ENCODE measurements at regions not wholly inside any gene's neighbourhood (a gene's known extent, or its start where the extent isn't known, plus 50 kb on each side); places are given as distances from the start of the nearest gene placed in this dataset.

- H3K4me1 ChIP-seq (ENCODE audit: insufficient read depth): peaks cover 22% of the 10 kb centered on the region
- no peaks in the 10 kb centered on the region for H3K36me3 ChIP-seq
- TF ChIP-seq EP300 (IDR thresholded peaks at IDR 0.05) (no peak), POLR2A (IDR thresholded peaks at IDR 0.05) (no peak), CTCF (IDR thresholded peaks at IDR 0.05) (no peak)
- no peaks in the 10 kb centered on the region for H3K9me3 ChIP-seq
- peak in 1 of 5 donors; percentile 45 for DNase-seq
- intact Hi-C loops (cut with DNase I): loop anchor here in 1 of 4 donors (10.0 kb wide), 1 partner anchor 128 kb away; the partner anchor contains the start of gene GLI2
- WGBS, 3 donors: 71 to 83% (median 77%) methylated on average over 9 of the region's 9 CpGs
- no peak overlapping the region for H3K4me3 ChIP-seq
- H3K27me3 ChIP-seq: no peaks in the 10 kb centered on the region
- H3K27ac ChIP-seq: no peak overlapping the region
Observed at GRCh38 chr2:120863146-120863545, 127.5 kb downstream of the GLI2 start.

GRCh38 chr2:120863661-120864320, 128.1 kb downstream of the GLI2 start:
- Histone ChIP-seq H3K27ac (no peak overlapping the region), H3K27me3 (no peaks in the 10 kb centered on the region), H3K4me1 (ENCODE audit: insufficient read depth) (peaks cover 24% of the 10 kb centered on the region), H3K9me3 (no peaks in the 10 kb centered on the region), H3K36me3 (no peaks in the 10 kb centered on the region), H3K4me3 (no peak overlapping the region)
- peak in 2 of 5 donors; percentile 51 to 66 for DNase-seq
- no peak for TF ChIP-seq POLR2A (IDR thresholded peaks at IDR 0.05)
- no peak for TF ChIP-seq EP300 (IDR thresholded peaks at IDR 0.05)
- no peak for TF ChIP-seq CTCF (IDR thresholded peaks at IDR 0.05)
- WGBS, 3 donors: 66 to 69% (median 67%) methylated on average over 10 of the region's 10 CpGs
- intact Hi-C loops (cut with DNase I): loop anchor here in 1 of 4 donors (10.0 kb wide), 1 partner anchor 129 kb away; the partner anchor contains the start of gene GLI2

- TF ChIP-seq EP300 (IDR thresholded peaks at IDR 0.05): no peak
- TF ChIP-seq POLR2A (IDR thresholded peaks at IDR 0.05): no peak
- no peak for TF ChIP-seq CTCF (IDR thresholded peaks at IDR 0.05)
- Histone ChIP-seq H3K27me3 (no peaks in the 10 kb centered on the region), H3K4me3 (no peak overlapping the region), H3K4me1 (ENCODE audit: insufficient read depth) (peaks cover 30% of the 10 kb centered on the region), H3K27ac (no peak overlapping the region), H3K9me3 (no peaks in the 10 kb centered on the region), H3K36me3 (no peaks in the 10 kb centered on the region)
- 72 to 83% (median 83%) methylated on average over 9 to 11 of the region's 11 CpGs for WGBS, 3 donors
- intact Hi-C loops (cut with DNase I): loop anchor here in 1 of 4 donors (10.0 kb wide), 1 partner anchor 130 kb away; the partner anchor contains the start of gene GLI2
- peak in 1 of 5 donors; percentile 39 for DNase-seq
Observed at GRCh38 chr2:120864981-120865380, 129.3 kb downstream of the GLI2 start.

- H3K36me3 ChIP-seq: no peaks in the 10 kb centered on the region
- no peaks in the 10 kb centered on the region for H3K27me3 ChIP-seq
- DNase-seq: peak in 1 of 5 donors; percentile 33
- intact Hi-C loops (cut with DNase I): loop anchor here in 1 of 4 donors (10.0 kb wide), 1 partner anchor 131 kb away; the partner anchor contains the start of gene GLI2
- no peak overlapping the region for H3K4me3 ChIP-seq
- no peaks in the 10 kb centered on the region for H3K9me3 ChIP-seq
- peaks cover 31% of the 10 kb centered on the region for H3K4me1 ChIP-seq (ENCODE audit: insufficient read depth)
- 92 to 96% (median 93%) methylated on average over 8 of the region's 8 CpGs for WGBS, 3 donors
- H3K27ac ChIP-seq: no peak overlapping the region
- no peak for TF ChIP-seq EP300 (IDR thresholded peaks at IDR 0.05)
- TF ChIP-seq POLR2A (IDR thresholded peaks at IDR 0.05): no peak
- TF ChIP-seq CTCF (IDR thresholded peaks at IDR 0.05): no peak
Observed at GRCh38 chr2:120865656-120866055, 130.0 kb downstream of the GLI2 start.

Data from ovary (tissue), 7 donors.